ENCODE measurements at regions not wholly inside any gene's neighbourhood (a gene's known extent, or its start where the extent isn't known, plus 50 kb on each side); places are given as distances from the start of the nearest gene placed in this dataset.
"Not testable (repeated sequence)": the region's sequence is repeated elsewhere in the genome, so short reads cannot be mapped to it uniquely, and the experiment has no call there.

DNA sequence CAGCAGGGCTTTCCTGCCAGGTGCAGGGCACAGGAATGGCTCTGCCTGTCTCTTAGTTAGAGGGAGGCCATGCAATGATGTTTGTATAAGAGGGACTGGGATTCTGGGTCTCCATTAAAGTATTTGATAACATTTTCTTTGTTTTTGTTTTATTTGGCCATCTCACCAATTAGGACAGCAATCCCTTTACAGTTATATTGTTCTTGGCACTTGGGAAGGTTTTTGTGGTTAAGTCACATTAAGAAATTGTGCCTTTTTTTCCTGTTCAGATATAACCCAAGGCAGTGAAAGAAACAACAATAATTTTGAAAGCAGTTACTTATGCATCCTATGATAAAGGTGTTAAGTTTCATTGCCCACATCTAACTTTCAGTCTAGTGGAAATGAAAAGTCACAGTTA lies 237.4 kb upstream of the PRSS58 start:
- DNase-seq, result not testable (repeated sequence)

DNA sequence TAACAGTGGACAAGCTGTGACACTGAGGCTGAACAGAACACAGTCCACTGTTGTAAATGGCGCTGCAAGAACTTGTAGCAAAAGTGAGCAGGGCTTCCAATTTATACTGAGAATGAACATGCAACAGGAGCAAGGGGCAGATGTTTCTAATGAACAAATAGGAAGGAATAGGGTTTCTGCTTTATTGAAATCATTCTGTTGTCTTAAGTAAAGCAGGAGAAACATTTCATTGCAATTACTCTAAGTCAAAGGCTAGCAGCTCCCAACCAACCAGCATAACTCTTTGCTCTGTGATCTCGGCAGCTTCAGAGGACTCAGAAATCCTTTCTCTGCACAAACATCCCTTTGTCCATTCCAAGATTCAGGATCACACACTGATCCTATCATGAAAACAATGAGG lies 236.2 kb upstream of the PRSS58 start:
- no peak for DNase-seq

DNA sequence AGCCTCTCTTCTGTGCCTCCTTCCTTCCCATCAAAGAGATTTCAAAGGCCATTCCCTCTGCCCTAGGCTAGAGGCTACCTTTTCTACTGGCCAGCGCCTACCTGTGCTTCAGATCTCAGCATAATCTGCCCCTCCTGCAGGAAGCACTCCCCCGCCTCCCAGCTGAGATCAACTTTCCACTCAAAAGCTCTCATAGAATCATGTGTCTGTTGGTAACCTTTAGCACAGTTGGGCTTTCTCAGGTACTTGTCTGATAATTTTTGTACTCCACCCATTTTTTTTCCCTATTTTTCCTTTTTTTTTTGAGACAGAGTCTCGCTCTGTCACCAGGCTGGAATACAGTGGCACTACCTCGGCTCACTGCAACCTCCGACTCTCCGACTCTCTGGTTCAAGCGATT lies 231.0 kb upstream of the PRSS58 start:
- DNase-seq, result no peak

DNA sequence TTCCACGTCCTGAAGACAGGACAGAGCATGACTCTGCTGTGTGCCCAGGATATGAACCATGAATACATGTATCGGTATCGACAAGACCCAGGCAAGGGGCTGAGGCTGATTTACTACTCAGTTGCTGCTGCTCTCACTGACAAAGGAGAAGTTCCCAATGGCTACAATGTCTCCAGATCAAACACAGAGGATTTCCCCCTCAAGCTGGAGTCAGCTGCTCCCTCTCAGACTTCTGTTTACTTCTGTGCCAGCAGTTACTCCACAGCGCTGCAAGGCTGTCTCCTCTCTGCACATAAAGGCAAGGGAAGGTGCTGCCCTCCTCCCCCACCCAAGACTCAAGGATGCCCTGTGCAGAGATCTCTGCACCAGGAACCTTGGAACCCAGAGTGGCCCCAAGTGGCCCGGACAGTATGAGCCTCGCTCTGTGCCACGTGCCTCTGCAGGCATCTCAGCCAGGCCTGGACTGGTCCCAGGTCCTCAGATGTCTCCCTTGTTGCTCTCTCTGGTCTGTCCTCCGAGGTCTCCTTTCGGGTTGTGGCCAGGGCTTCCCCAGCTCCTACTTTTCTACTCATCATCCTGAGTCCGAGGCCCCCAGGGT lies 230.3 kb upstream of the PRSS58 start:
- DNase-seq, result no peak

DNA sequence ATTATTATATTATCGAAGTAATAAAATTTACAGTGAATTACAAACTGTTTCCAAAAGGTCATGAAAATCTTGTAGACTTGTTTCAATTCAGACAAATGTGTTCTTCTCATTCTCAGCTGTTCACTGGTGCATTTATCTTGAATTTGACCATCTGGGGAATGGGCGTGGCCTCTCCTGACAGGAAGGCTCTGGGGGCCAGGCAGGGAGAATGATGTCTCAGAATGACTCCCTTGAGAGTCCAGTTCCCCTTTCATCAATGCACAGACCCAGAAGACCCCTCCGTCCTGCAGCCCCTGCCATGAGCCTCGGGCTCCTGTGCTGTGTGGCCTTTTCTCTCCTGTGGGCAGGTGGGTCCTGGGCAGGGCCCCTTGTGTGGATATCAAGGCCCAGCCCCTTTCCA lies 229.7 kb upstream of the PRSS58 start:
- DNase-seq, result not testable (repeated sequence)

DNA sequence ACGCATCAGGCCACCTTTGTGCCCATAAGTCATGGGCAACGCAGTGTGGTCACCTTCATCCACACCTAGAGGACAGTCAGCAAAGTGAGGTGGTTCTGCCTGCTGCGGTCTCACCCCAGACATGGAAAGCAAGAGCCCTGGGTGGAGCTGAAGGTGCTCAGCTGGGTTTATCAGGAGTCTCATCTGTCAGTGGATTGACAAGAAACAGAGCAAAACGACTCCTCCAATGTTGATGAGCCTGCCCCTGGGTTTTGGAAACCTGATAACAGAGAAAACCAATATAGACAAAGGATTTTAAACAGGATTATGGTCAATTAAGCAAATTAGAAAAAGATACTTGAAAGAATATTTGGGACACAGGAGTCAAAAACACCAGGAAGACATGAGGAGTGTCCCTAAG lies 229.3 kb upstream of the PRSS58 start:
- no peak for DNase-seq

DNA sequence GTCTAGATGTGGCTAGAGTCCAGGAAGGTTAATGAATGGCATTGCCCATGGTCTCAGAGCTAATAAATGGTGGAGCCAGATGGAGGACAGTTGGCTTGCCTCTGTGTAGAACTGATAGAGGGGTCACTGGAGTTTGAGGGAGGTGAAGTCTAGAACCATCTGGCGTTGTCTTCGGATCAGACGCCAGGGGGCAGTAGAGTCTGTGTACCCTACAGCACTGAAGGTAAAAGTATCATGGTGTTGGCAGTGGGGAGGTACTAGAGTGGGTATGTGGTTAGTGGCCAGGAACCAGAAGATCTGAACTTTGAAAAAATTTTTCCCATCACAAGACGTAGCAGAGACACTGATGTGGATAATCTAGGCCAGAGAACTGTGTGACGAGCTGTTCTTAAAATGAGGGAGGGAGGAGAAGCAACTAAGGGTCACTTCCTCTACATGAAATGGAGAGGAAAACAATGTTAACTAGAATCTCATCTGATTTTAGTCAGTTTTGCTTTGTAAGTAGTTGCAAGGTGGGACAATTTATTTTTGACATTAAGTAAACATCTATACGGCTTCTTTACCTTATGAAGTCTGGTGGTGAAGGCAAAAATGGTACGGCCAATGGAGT lies 227.9 kb upstream of the PRSS58 start:
- DNase-seq, result no peak

DNA sequence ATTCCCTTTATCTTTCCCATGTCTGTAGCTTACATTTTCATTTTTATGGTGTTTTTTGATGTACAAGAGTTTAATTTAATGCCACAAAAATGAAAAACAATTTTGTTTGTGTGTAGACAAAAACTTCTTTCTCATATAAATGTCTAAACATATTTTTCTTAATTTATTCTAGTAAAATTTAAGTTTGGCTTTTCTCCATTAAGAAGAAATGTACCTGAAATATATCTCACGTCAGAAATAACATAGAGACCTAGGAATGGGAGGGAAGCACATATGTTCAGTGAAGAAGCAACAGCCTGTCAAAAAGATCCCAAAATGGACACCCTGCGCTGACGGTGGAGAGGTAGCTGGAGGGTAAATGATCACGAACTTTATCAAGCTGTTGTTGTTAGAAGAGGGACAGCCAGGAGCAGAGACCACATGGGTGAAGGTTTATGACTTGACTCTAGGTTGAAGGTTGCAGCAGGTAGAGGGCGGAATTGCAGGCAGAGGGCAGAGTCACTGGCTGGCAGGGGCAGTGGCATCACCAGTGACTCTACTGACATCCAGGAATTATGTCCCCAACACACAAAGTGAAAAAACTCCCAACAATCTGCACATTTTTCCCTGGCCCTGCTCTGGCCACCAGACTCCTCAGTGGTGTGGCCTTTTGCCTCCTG lies 225.9 kb upstream of the PRSS58 start:
- DNase-seq, result no peak

DNA sequence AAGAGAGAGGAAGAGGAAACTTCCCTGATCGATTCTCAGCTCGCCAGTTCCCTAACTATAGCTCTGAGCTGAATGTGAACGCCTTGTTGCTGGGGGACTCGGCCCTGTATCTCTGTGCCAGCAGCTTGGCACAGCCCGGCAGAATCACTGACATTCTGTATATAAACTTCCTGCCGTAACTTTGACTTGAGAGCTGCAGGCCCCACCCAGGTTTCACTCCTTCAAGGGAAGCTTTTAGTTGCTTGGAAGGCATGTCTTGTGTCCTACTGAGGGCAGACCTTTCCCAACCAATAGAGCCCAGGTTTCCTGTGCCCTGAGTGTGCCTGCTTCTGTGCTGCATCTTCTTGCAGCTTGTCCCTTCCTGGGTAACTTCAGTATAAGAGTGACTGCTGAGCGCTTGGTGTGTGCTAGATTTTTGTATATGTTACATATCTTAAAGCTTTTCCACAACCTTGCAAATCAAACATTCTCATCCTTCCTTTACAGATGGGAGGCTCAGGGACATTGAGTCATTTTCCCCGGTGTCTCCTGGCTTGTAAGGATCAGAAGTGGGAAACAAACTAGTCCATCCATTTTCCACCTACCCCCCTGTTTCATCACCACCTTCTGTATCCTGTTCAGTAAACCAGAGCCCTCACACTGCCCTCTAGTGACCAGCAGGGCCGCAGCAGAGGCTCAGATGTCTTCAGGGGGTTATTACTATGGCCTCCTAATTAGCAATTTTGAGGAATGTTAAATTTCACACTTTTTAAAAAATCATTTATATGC lies 225.2 kb upstream of the PRSS58 start:
- peak; percentile 54 for DNase-seq

DNA sequence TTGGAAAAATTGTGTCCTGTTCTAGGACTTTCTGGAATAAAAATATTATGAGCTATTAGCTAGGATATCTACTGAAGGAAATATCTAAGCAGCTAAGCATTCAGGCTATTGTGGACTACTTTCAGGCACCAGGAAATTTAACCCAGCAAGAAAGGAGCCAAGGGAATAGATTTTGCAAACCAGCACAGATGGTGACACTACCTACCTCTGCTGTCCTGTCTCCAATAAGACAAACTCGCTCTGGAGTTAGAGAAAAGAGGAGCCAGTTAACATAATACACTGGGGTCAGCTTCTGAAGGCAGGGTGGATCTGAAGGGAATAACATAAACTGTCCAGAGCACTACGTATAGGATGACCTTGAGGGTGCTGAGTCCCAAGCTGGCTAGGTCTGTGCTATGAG lies 223.7 kb upstream of the PRSS58 start:
- DNase-seq, result no peak

DNA sequence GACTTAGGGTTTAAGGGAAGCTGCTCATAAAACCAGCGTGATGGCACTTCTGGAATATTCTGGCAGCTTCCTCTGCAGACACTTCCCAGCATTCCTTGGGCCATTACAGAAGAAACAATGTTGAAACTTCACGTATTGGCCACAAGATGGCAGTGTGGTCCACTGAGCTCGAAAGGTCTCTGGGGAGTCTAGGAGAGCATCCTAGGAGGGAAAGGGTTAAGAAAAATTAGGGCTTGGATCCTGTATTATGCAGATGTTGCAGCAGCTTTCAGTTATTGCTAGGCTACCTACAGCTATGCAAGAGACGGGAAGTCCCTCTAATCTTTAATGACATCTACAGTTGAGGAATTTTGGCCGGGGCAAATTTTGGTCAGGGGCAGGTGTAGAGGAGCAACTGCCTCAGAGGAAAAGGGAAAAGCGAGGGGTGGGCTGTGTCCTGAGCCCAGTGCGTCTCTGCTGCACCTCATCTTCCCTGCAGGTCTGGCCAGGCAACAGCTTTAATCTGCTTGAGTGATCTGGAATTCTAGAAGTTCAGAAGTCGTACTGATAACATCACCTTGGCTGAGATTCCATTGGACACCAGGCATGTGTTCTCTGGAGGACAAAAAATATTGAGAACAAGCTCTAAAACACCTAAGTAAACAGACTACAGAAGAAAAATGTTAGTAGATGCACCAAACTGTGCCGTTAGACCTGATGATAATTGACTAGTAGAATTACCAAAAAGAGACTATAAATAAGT lies 220.8 kb upstream of the PRSS58 start:
- no peak for DNase-seq

DNA sequence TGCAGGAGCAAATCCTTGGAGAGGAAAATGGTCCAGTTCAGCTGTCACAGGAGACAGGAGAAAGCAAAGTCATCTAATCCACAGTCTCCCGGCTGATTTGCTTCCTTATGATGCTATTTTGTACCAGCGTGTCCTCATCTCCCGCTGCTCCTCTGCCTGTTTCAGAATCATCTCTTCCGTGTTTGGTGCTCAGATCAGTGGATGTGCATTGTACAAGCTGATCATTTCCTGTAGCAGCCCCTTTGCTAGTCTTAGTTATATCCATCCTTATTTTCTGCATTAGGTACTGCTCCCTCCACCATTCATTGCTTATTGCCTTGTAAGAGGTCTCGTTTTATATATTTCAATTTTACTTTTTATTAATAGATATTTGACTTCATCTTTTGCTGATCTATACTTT lies 219.9 kb upstream of the PRSS58 start:
- not testable (repeated sequence) for DNase-seq

DNA sequence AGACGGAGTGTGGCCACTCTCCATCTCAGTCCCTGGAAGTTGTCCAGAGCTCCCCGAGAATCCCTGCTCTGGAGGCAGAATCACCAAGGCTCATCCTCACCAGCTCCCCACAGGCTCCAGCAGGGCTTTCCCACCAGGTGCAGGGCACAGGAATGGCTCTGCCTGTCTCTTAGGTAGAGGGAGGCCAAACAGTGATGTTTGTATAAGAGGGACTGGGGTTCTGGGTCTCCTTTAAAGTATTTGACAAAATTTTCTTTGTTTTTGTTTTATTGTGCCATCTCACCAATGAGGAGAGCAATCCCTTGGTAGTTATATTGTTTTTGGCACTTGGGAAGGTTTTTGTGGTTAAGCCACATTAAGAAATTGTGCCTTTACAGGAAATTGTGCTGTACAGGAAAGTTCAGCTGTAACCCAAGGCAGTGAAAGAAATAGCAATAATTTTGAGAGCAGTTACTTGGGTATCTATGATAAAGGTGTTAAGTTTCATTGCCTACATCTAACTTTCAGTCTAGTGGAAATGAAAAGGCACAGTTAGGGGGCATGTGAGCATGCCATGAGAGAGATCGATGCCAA lies 219.3 kb upstream of the PRSS58 start:
- no peak for DNase-seq

DNA sequence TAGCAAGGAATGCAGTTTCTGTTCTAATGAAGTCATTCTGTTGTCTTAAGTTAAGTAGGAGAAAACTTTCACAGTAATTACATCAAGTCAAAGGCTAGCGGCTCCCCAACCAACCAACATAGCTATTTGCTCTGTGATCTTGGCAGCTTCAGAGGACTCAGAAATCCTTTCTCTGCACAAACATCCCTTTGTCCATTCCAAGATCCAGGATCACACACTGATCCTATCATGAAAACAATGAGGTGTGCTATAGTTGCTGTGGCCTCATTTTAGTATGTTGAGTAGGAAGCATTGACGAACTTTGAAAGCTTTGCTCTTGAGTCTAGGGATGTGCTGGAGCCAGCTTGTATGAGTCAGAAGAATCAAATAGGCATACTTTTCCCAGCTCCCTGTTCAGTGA lies 218.2 kb upstream of the PRSS58 start:
- no peak for DNase-seq

DNA sequence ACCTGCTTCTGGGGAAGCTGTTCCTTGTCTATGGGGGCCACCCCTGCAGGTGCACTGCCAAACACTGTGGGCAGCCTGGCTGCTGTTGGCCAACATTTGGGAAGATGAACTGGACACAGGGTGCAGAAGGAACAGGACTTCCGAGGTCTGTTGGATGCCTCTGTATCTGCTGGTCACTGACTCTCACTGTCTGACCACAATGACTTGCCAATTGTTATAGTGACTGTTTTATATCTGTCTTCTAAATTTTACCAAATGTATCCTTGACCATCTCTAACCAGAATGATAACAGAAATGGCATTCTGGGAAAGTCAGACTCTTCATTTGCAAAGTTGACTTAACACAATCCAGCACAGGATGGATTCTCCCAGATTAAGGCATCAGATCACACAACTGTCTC lies 214.0 kb upstream of the PRSS58 start:
- DNase-seq, result no peak

DNA sequence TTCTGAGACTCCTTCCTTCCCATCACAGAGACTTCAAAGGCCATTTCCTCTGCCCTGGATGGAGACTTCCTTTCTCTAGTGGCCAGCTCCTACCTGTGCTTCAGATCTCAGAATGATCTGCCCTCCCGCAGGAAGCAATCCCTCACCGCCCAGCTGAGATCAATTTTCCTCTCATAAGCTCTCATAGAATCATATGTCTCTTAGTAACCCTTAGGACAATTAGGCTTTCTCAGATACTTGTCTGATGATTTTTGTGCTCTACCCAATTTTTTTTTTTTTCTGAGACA lies 212.6 kb upstream of the PRSS58 start:
- no peak for DNase-seq

DNA sequence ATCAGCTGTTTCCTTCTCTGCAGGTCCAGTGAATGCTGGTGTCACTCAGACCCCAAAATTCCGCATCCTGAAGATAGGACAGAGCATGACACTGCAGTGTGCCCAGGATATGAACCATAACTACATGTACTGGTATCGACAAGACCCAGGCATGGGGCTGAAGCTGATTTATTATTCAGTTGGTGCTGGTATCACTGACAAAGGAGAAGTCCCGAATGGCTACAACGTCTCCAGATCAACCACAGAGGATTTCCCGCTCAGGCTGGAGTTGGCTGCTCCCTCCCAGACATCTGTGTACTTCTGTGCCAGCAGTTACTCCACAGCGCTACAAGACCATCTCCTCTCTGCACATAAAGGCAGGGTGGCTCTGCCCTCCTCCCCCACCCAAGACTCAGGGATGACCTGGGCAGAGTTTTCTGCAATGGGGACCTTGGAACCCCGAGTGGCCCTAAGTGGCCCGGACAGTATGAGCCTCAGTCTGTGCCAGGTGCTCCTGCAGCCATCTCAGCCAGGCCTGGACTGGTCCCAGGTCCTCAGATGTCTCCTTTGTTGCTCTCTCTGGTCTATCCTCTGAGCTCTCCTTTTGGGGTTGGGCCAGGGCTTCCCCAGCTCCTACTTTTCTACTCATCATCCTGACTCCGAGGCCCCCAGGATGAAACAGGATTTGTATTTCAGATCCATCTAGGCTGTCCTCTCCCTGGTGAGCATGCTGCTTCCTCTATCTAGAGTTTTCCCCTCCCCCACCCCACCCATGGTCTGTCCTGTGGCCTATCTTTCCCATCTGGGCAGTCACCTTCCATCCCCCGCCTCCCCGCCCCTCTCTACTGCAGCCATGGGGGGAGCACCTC lies 212.1 kb upstream of the PRSS58 start:
- DNase-seq, result no peak

DNA sequence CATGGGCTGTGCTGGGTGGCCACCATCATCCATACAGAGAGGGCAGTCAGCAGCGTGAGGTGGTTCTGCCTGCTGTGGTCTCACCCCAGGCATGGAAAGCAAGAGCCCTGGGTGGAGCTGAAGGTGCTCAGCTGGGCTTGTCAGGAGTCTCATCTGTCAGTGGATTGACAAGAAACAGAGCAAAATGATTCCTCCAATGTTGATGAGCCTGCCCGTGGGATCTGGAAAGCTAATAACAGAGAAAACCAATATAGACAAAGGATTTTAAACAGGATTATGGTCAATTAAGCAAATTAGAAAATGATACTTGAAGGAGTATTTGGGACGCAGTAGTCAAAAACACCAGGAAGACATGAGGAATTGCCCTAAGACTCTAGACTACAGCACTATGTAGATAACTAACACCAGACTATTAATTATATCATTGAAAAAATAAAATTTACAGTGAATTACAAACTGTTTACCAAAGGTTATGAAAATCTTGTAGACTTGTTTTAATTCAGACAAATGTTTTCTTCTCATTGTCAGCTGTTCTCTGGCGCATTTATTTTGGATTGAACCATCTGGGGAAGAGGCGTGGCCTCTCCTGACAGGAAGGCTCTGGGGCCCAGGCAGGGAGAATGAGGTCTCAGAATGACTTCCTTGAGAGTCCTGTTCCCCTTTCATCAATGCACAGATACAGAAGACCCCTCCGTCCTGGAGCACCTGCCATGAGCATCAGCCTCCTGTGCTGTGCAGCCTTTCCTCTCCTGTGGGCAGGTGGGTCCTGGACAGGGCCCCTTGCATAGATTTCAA lies 211.2 kb upstream of the PRSS58 start:
- DNase-seq, result no peak

DNA sequence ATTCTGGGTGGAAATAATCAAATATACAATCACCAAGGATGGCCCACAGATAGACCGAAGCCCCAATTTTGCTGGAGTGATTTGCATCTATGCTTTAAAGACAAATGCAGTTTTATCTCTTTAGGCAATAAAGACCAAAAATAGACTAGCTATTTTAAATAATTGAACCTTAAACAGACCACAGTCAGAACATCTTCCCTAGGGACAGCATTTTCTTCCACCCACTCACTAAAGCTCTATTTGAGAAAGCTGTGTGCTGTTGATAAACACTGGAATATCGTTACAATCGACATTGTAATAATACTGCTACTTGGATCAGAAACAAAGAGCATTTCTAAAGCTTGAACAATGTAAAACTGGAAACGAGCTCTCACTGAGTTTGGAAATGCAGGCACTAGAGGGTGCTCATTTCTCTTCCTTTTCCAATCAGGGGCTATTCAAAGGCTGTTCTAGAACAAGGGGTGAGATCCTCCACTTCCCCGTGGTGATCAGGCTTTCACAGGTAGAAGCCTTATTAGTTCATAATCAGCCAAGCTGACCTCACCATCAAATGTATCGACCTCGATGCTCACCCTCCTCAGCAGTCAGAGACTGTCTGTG lies 209.3 kb upstream of the PRSS58 start:
- DNase-seq, result not testable (repeated sequence)

DNA sequence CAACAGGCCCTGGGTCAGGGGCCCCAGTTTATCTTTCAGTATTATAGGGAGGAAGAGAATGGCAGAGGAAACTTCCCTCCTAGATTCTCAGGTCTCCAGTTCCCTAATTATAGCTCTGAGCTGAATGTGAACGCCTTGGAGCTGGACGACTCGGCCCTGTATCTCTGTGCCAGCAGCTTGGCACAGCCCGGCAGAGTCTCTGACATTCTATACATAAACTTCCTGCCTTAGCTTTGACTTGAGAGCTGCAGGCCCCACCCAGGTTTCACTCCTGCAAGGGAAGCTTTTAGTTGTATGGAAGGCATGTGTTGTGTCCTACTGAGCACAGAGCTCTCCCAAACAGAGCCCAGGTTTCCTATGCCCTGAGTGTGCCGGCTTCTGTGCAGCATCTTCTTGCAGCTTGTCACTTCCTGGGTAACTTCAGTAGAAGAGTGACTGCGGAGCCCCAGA lies 205.6 kb upstream of the PRSS58 start:
- DNase-seq, result no peak

DNA sequence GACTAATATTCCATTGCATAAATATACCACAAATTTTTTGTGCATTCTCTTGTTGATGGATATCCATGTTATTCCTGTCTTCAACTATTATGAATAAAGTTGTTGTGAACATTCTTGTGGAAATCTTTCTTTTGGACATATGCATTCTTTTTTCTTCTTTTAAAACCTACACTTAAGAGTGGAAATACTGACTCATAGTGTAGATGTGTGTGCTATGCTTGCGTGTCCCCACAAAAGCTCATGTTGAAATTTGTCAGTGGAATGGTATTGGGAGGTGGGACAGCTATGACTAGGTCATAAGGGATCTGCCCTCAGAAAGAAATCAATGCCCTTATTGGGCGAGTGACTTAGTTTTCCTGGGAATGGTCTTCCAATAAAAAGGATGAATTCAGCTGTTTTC lies 203.6 kb upstream of the PRSS58 start:
- DNase-seq, result no peak
